ENCODE measurements at regions not wholly inside any gene's neighbourhood (a gene's known extent, or its start where the extent isn't known, plus 50 kb on each side); places are given as distances from the start of the nearest gene placed in this dataset.
"Not testable (repeated sequence)": the region's sequence is repeated elsewhere in the genome, so short reads cannot be mapped to it uniquely, and the experiment has no call there.

- Histone ChIP-seq H4K20me1 (ENCODE audit: control insufficient read depth, insufficient read depth, low read depth, low read length) (no peaks in the 10 kb centered on the region), H3K4me3 (ENCODE audit: low read length) (no peak overlapping the region), H3K27me3 (ENCODE audit: control insufficient read depth, low read length) (no peaks in the 10 kb centered on the region), H3K27ac (ENCODE audit: low read depth, low read length) (no peak overlapping the region), H3K4me1 (ENCODE audit: control insufficient read depth, low read length) (no peaks in the 10 kb centered on the region), H3K4me2 (ENCODE audit: low read length) (no peak overlapping the region), H3K36me3 (ENCODE audit: control insufficient read depth, low read length) (no peaks in the 10 kb centered on the region), H3K79me2 (ENCODE audit: control insufficient read depth, low read length) (no peaks in the 10 kb centered on the region), H3K9me3 (ENCODE audit: control insufficient read depth, insufficient read depth, low read length) (no peaks in the 10 kb centered on the region), H3K9me2 (replicated peaks; ENCODE audit: control insufficient read depth, low read length) (no peaks in the 10 kb centered on the region), H3F3A (ENCODE audit: control insufficient read depth, insufficient read depth) (no peaks in the 10 kb centered on the region)
- TF ChIP-seq EZH2phosphoT487 (IDR thresholded peaks at IDR 0.05; ENCODE audit: borderline replicate concordance, low read length), result no peak
- peak; percentile 25 for TF ChIP-seq CTCF (IDR thresholded peaks at IDR 0.05; ENCODE audit: low read depth, low read length, poor library complexity, severe bottlenecking)
These were observed 919.6 kb upstream of the DIAPH2 start for GRCh38 chrX:95764972-95765451.

GRCh38 chrX:95771198-95771597, 913.4 kb upstream of the DIAPH2 start:
- H3K36me3 ChIP-seq (ENCODE audit: control insufficient read depth, low read length); H3K4me3 ChIP-seq (ENCODE audit: low read length); H3K9me3 ChIP-seq (ENCODE audit: control insufficient read depth, insufficient read depth, low read length); H3F3A ChIP-seq (ENCODE audit: control insufficient read depth, insufficient read depth); H4K20me1 ChIP-seq (ENCODE audit: control insufficient read depth, insufficient read depth, low read depth, low read length); H3K27ac ChIP-seq (ENCODE audit: low read depth, low read length); H3K9me2 ChIP-seq (replicated peaks; ENCODE audit: control insufficient read depth, low read length); H3K4me2 ChIP-seq (ENCODE audit: low read length); H3K79me2 ChIP-seq (ENCODE audit: control insufficient read depth, low read length); H3K27me3 ChIP-seq (ENCODE audit: control insufficient read depth, low read length); H3K4me1 ChIP-seq (ENCODE audit: control insufficient read depth, low read length): not testable (repeated sequence)

GRCh38 chrX:95791876-95792275, 892.8 kb upstream of the DIAPH2 start:
- Histone ChIP-seq H3K4me2 (ENCODE audit: low read length) (no peak overlapping the region), H3K36me3 (ENCODE audit: control insufficient read depth, low read length) (no peaks in the 10 kb centered on the region), H3K9me3 (ENCODE audit: control insufficient read depth, insufficient read depth, low read length) (no peaks in the 10 kb centered on the region), H3K9me2 (replicated peaks; ENCODE audit: control insufficient read depth, low read length) (no peaks in the 10 kb centered on the region), H4K20me1 (ENCODE audit: control insufficient read depth, insufficient read depth, low read depth, low read length) (no peaks in the 10 kb centered on the region), H3K79me2 (ENCODE audit: control insufficient read depth, low read length) (no peaks in the 10 kb centered on the region), H3K4me3 (ENCODE audit: low read length) (no peak overlapping the region), H3K27me3 (ENCODE audit: control insufficient read depth, low read length) (no peaks in the 10 kb centered on the region), H3K4me1 (ENCODE audit: control insufficient read depth, low read length) (no peaks in the 10 kb centered on the region), H3K27ac (ENCODE audit: low read depth, low read length) (no peak overlapping the region), H3F3A (ENCODE audit: control insufficient read depth, insufficient read depth) (no peaks in the 10 kb centered on the region)
- TF ChIP-seq EZH2phosphoT487 (IDR thresholded peaks at IDR 0.05; ENCODE audit: borderline replicate concordance, low read length), result no peak
- no peak for TF ChIP-seq CTCF (IDR thresholded peaks at IDR 0.05; ENCODE audit: low read depth, low read length, poor library complexity, severe bottlenecking)

- Histone ChIP-seq H3K27me3 (ENCODE audit: control insufficient read depth, low read length) (no peaks in the 10 kb centered on the region), H3K36me3 (ENCODE audit: control insufficient read depth, low read length) (no peaks in the 10 kb centered on the region), H3F3A (ENCODE audit: control insufficient read depth, insufficient read depth) (no peaks in the 10 kb centered on the region), H3K4me2 (ENCODE audit: low read length) (no peak overlapping the region), H4K20me1 (ENCODE audit: control insufficient read depth, insufficient read depth, low read depth, low read length) (no peaks in the 10 kb centered on the region), H3K9me2 (replicated peaks; ENCODE audit: control insufficient read depth, low read length) (no peaks in the 10 kb centered on the region), H3K79me2 (ENCODE audit: control insufficient read depth, low read length) (no peaks in the 10 kb centered on the region), H3K4me1 (ENCODE audit: control insufficient read depth, low read length) (no peaks in the 10 kb centered on the region), H3K4me3 (ENCODE audit: low read length) (no peak overlapping the region), H3K27ac (ENCODE audit: low read depth, low read length) (no peak overlapping the region), H3K9me3 (ENCODE audit: control insufficient read depth, insufficient read depth, low read length) (no peaks in the 10 kb centered on the region)
- TF ChIP-seq CTCF (IDR thresholded peaks at IDR 0.05; ENCODE audit: low read depth, low read length, poor library complexity, severe bottlenecking), result no peak
- TF ChIP-seq EZH2phosphoT487 (IDR thresholded peaks at IDR 0.05; ENCODE audit: borderline replicate concordance, low read length), result no peak
These were observed 887.3 kb upstream of the DIAPH2 start for GRCh38 chrX:95797344-95797743.

All from DOHH2 (cell line).